ENCODE measurements at regions not wholly inside any gene's neighbourhood (a gene's known extent, or its start where the extent isn't known, plus 50 kb on each side); places are given as distances from the start of the nearest gene placed in this dataset.

DNA sequence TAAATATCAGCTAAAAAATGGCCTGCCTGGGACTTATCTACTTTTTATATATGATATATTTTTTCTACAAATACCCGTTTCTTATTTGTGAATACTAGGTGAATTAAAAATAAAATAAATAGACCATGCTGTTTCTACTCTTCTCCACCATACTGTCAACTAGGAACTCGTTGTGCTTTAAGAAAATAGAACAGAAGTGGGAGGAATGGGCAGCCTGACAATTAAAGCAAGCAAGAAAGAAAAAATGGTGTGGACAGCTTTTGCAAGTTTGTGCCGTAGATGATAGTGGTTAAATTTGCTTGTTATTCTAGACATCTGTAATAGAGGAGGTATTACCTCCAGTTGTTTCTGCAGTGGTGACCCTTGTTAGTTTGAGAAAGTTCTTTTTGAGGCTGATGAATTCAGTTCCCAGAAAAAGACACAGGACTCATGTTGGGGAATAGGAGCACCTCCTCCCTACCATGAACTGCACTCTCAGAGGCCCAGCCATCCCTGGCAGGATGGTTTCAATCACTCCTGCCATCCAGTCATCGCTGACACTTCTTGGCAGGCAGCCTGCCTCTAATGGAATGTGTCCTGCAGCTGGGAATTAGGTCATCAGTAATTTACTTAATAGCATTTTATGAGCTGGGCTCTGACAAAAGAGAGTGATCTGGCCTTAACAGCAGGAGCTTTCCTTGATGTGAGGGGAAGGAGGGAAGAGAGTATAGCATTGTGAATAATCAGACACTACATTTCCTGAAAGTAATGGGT lies 105.0 kb upstream of the GAP43 start:
- peak; percentile 78 to 86 for DNase-seq (ENCODE audit: low read depth in 2 of 2)

DNA sequence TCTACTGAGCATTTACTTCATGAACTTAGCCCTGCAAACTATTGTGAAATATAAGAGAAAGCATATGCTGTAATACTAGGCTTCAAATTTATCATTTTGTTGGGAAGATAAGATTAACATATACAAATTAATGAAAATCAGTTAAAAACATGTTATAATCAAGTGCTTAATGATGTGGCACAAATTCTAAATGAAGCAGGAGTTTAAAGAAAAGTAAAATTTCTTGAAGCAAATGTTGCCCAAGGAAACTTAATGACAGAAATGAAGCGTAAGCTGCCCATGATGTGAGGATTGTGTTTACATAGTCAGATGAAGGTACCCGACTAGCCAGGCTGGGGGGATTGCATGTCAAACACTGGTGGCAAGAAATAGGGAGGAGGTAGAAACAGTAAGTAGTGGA lies 103.1 kb upstream of the GAP43 start:
- no peak for DNase-seq (ENCODE audit: low read depth in 2 of 2)

DNA sequence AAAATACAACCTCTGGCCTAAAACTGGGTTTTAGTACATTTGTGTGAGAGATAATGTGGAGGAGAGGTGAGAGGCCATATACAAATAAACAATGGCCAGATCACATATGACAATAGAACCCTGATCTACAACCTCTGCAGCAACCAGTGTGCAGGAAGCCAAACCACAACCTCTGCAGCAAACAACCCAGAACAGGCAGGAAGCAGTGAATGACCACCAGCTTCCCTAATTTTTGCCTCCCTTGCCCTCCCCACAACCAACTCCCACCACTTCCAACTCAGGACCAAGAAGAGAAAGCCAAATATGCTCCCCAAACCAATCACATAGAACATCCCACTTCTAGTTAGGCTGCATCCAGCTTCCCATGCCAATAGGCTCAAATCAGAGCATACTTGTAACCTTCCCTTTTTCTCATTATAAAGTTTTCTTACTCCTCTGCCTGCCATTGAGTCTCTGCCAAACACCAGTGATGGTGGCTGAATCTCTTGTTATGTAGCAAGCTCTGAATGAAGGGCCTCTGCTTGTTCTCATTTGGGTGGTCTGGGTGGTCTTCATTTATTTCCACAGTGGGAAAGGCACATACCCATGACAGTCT lies 102.6 kb upstream of the GAP43 start:
- peak in 1 of 2 donors; percentile 41 for DNase-seq (ENCODE audit: low read depth in 2 of 2)

DNA sequence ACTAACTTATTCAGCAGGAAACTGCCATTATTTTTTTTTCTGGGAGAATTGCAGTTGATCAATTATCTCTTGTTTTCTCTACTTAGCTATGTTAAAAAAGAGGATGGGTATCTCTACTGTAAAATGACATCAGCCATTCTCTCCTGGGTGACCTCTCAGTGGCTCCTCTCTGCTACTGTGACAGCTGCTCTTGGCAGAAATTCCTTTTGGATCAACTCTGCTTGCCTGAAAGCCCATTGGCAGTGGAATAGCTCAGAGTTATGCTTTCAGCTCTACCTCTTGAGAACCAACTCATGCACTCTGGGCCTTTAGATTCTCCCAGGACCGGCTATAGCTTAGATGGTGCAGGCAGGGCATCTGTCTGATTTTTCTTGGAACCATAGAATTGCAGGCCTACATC lies 99.9 kb upstream of the GAP43 start:
- DNase-seq (ENCODE audit: low read depth in 2 of 2), result no peak

DNA sequence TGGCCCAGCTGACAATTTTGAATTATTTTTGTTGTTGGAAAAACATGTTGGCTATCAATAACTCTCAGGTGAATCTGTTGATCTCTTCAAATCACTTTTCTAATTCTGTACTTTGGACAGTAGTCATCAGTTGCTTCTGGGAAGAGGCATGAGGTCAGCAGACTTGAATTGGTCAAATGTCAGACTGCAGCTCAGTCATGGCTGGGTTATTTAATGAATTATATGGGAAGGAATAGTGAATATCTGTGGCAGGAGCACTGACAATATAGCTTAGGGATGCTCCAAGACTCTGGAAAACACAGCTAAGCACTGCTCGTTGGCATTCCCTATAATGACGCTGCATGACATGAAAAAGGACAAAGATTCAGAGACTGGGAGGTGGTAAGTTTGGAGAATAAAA lies 98.8 kb upstream of the GAP43 start:
- no peak for DNase-seq (ENCODE audit: low read depth in 2 of 2)

DNA sequence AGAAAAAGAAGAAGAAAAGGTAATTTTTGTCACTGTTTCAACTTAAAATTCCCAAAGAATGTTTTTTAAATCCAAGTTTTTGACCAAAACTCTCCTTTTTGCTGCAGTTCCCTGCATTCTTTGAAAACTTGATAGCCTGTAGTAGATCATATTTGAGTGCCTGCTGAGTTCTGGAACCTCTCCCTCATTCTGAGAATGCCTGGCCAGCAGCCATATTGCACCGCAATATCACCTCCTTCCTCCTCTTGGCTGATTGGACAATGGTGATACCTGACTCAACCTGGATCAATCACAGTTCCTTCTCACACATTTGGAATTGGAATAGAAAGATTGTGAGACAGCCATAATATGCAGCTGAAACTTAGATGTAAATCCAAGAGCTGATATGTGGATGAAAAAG lies 97.6 kb upstream of the GAP43 start:
- no peak for DNase-seq (ENCODE audit: low read depth in 2 of 2)

DNA sequence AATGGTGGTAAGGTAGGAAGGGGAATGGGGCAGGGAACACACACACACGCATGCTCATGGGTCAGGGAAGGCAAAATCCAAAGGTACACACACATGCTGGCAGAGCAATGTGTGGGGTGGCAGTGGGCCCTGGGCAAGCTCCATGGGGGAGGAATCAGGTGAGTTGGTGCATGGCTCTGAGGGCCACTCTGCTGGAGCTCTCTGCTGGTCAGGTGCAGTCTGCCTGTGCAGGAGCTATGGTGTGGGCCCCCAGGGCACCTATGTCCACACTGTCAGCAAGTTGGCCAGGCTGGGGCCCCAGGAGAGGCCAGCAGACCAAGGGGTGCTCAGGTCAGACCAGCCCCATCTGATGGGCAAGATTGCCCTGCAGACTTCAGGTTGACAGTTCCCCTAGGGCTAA lies 90.1 kb upstream of the GAP43 start:
- no peak for DNase-seq (ENCODE audit: low read depth in 2 of 2)

DNA sequence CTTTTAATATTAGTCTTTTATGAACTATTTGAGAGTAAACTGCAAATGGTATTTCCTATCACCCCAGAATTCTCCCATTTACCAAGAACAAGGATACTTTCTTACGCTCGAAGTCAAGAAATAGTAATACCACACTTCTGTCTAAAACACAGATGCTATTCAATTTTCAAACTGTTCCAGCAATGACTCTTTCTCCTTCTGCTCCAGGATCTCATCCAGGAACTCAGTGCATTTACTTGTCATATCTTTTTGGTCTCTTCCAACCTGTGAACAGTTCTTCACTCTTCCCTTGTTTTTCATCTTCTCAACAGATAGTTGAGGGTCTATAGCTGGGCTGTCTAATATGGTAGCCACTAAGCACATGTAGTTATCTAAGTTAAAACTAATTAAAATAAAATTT lies 87.1 kb upstream of the GAP43 start:
- no peak for DNase-seq (ENCODE audit: low read depth in 2 of 2)

DNA sequence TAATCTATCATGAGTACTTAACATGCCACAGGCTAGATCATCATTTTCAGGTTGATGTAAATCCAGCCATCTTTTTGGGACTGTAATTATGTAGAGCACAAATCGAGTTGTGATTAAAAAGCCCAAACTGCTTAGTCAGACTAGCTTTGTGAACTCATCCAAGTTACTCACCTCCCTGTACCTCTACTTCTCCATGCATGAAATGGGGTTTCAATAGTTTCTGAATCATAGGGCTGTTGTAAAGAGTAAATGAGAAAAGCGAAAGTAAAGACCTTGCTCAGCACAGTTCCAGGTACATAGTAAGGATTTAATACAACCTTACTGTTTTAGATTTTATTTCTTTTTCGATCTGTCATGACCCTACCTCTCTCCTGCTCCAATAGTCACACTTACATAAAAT lies 85.6 kb upstream of the GAP43 start:
- DNase-seq (ENCODE audit: low read depth in 2 of 2), result no peak

DNA sequence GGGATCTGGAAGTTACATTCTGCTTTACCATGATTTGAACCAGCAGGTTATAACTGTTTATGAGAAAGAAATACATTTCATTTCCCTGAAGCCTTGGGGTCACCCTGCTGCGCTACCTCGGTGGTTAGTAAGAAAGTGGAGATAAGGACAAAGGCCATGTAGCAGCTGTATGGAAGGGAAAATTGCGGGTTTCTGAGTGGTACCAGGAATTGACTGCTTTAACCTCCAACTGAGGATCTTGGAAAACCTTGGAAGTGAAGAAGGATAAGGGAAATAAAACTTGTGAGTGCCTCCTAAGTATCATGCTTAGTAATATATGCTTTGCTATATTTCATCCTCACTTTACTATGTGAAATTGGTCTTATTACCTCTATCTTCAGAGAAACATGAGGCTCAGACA lies 76.1 kb upstream of the GAP43 start:
- DNase-seq (ENCODE audit: low read depth in 2 of 2), result no peak

DNA sequence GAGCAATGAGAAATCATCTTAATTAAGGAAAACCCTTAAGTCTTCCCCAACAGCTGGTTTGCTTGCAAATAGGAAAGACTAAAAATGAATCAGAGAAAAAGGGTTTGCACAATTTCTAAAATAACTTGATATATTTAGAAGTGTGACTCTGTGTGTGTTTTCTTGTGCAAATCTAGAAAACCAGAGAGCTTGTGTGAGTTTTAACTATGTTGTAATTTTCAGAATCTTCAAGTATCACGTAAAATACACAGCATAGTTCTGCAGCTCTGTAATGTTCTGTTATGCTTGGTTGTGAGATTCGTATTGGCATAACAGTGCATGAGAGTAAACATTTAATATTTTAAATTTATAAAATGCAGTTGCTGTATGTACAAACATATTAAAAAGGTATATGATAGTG lies 74.7 kb upstream of the GAP43 start:
- no peak for DNase-seq (ENCODE audit: low read depth in 2 of 2)

DNA sequence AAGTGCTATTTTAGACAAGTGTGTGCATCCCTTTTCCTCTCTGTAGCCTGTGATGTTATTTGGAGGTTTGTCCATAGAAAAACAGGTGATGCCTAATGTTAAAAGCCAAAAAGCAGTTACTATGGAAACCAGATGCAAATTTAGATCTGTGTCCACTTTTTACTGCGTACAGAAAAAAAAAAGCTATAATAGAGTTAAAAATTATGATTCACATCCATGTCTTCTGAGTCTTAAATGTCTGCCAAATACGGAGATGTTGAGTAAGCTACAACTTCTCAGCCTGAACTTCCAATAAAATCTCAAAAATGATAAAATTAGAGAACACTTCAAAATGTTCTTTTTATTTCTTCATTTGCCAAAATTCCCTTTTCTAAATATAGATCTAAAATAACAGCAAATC lies 74.2 kb upstream of the GAP43 start:
- DNase-seq (ENCODE audit: low read depth in 2 of 2), result no peak

DNA sequence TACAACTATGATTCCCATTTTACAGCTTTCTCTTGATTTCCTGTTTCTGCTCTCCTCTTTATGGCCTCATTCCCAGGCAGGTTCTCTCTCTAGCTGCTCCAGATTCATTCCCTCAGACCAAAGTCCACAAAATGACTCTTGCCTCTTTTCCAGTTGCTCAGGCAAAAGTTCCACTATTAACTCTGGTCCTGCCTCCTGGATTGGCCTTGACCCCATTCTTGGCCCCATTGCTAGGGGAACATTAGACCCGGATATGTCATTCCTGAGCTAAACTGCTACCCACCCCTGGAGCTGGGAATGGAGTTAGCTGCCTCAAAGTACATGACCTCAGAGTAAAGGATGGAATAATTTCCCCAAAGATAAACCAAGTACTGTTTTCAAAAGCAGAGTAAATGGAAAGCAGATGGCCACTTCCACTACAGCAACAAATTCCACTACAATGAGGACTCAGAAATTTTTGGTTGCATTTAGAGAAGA lies 73.0 kb upstream of the GAP43 start:
- no peak for DNase-seq (ENCODE audit: low read depth in 2 of 2)

DNA sequence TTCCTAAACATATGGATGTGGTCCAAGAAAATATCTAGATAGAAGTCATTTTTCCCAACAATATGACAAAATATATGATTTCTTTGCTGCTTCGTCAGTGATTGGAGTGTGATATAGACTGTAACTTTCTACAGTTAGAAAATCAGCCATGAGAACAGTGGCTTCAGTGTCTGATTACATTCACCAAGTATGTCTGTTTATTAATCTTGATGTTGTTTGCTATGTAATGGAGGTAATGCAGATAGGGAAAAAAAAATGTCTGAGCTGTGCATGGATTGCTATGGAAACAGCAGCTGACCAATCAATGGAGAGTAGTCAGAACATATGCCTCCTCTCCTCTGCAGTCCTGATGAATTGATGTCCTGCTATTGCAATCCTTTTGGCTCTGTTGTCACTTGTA lies 72.3 kb upstream of the GAP43 start:
- no peak for DNase-seq (ENCODE audit: low read depth in 2 of 2)

DNA sequence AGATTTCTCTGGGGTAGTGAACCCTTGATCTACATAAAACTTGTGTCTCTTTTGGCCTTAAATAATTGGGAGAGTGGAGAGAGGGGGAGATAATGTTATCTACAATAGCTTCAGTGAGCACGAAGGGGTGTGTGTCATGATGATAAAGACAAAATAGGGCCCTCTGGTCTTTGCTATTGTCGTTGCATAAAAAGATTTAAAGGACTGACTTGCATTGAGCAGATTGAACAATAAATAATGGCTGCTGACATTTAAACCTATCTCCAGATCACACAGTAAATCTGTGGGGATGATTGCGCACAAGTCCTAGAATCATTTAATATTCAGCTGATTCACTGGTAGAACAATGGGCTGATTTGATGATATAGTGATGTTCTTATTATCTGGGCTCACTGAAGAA lies 71.3 kb upstream of the GAP43 start:
- no peak for DNase-seq (ENCODE audit: low read depth in 2 of 2)

DNA sequence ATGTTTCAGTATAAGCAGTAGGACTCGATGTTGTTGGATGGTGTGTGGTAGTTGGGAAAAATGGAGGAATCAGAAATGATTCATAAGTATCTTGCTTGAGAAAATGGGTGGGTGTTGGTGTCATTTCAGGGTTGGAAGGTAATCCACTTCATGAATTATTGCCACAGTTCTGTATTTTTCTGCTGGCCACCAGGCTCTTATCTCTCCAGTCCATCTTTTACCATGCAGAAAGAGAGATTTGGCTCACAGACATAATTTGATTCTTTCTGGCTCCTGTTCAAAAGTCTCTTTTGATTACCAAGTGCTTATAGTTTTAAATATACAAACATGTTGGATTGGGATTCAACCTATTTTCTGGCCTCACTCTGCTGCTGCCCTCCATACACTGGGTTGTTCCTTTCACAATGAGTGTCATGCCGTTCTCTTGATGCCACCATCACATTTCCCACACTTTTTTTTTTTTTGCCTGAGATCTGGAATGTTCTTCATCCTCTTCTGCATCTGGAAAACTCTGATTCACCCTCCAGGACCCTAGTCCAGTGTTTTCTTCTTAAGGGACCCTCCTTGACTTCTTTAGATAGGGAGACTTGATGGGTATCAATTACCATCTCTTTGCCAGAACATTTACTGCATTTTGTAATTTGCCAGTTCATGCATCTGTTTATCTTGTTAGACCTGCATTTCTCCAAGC lies 69.4 kb upstream of the GAP43 start:
- DNase-seq (ENCODE audit: low read depth in 2 of 2), result no peak

DNA sequence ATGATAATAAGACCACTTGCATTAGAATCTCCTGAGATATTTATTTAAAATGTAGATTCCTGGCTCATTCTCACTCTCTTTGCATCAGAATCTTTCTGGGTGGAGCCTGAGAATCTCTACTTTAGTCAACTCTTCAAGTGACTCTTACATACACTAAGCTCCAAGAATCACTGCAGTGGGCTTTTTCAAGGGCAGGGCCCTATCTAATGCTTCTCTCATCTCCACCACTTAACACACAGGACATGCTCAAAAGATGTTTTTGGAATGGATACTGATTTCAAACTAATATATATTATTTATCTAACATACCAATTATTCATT lies 68.9 kb upstream of the GAP43 start:
- DNase-seq (ENCODE audit: low read depth in 2 of 2), result no peak

DNA sequence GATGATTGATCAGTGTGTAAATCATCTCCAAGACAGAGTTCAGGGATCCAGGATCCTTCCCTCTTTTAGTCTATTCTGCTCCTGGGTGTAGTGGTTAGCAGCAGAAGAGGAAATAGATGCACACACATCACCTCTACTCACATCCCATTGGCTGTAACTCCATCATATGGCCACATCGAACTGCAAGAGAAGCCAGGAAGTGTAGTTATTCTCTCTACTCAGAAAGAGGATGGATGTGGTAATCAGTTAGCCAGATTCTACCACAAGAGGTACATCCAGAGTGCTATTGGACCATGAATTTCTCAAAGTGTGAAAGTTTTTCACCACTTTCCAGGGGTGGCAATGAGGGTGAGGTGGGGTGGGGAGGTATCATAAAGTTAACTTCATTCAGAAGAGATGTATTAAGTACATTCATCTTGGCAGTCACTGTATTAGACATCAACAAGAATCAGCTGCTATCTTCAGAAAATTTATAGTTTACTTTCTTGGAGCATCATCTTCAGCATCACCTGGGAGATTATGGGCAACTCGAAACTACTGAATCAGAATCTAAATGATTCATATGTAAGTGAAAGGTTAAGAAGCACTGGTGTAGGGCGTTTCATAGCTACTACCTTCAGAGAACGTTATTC lies 60.6 kb upstream of the GAP43 start:
- DNase-seq (ENCODE audit: low read depth in 2 of 2), result no peak

DNA sequence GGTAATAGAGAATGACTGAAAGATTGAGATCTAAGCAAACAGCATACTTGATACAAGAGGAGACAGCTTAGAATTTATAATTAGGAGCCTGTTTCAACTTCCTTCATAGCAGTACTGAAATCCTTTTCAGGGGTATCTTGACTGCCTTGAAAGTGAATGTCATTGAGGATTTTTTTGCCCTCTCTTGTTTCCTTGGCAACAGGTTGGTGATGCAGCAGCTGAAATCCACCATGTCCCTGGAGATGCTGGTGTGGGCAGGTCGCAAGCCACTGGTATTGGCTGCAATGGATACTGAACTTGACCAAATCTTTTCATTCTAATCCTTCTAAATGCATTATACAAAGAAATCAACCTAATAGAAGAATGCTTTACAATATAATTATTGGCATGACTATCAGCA lies 59.3 kb upstream of the GAP43 start:
- no peak for DNase-seq (ENCODE audit: low read depth in 2 of 2)

DNA sequence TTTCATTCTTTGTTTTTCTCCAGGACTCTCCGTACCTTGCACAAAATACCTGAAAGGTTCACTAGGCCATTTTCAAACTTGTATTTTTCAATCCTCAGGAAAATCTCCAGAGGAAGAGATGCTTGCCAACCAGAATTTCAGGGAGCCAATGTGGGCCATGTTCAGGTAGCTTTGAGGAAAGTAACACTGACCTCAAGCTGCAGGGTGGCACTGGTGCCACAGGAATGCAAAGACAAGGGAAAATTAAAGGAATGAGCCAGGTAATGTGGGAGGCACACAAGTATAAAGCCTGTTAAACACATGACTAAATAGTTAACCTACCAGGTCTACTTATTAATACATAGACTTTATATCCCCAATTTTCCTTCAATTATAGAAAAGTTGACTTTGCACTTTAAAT lies 51.9 kb upstream of the GAP43 start:
- no peak for DNase-seq (ENCODE audit: low read depth in 2 of 2)
